H1 (cell line): ENCODE measurements at regions not wholly inside any gene's neighbourhood (a gene's known extent, or its start where the extent isn't known, plus 50 kb on each side); places are given as distances from the start of the nearest gene placed in this dataset.

ENCODE experiments used
- CHD7 ChIP-seq: fragments of 300-600 bp; sonication (generic); IDR thresholded peaks from 2 replicates; pipeline ENCODE4 v1.7.1; 2012; ENCODE audit warnings: low read length, moderate library complexity, mild to moderate bottlenecking, inconsistent platforms; ENCODE audit not compliant: insufficient replicate concordance
- CREB1 ChIP-seq: IDR thresholded peaks from 2 replicates; pipeline ENCODE4 v1.6.1; 2012; ENCODE audit warnings: inconsistent platforms
- GABPA ChIP-seq: IDR thresholded peaks from 2 replicates; pipeline ENCODE4 v1.6.1; 2011; ENCODE audit warnings: mild to moderate bottlenecking, low read length, moderate library complexity, borderline replicate concordance; ENCODE audit not compliant: insufficient read depth
- JUN ChIP-seq: IDR thresholded peaks from 2 replicates; pipeline ENCODE4 v1.6.1; 2011; ENCODE audit warnings: low read depth, mild to moderate bottlenecking, improper control_type of control experiment, low read length
- TF ChIP-seq, protein P1 (sequence below), 3 experiments: IDR thresholded peaks; 1 replicate in 2 of 3; 2 replicates in 1 of 3; pipeline versions ENCODE4 v1.5.1 to v1.6.1; 2011; ENCODE audit warnings: low read length in 3 of 3, mild to moderate bottlenecking in 3 of 3, inconsistent platforms in 2 of 3, low read depth in 1 of 3, moderate library complexity in 1 of 3; ENCODE audit not compliant: insufficient read depth in 1 of 3; ENCODE audit errors: control extremely low read depth in 1 of 3

DNA sequence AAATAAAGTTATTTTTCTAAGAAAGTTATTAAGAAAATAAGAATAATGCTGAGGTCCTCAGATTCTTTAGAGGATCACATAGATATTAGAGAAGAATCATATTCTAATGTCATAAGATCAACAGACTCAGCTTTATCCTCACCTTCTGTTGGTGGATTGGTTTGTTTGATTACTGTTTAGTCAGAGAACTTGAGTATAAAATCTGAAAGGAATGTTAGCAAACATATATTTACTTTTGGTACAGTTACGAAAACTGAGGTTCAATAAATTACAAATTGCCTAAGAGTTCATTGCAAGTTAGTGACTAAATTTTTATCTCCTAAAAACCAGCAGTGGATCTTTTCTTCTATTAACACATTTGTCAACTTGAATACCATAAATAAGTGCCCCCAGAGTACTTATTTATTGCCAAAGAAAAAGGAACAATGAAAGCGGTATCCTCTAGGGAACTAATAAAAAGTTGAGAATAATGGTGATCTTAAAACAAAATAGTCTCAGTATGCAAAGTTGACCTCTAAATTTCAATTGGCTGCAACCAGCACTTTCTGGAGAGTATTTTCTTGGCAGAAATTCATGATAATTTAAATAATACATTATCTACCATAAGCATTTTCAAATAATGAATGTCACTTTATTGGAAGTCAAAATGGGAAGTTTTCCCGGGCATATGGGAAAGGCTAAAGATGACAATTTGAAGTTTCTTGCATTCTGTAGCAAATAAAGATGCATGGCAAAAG is 296.8 kb downstream of the OTOL1 start (continued):
- TF ChIP-seq CHD7 (no peak), GABPA (no peak), CREB1 (no peak), JUN (no peak)
- TF ChIP-seq, protein P1, sequence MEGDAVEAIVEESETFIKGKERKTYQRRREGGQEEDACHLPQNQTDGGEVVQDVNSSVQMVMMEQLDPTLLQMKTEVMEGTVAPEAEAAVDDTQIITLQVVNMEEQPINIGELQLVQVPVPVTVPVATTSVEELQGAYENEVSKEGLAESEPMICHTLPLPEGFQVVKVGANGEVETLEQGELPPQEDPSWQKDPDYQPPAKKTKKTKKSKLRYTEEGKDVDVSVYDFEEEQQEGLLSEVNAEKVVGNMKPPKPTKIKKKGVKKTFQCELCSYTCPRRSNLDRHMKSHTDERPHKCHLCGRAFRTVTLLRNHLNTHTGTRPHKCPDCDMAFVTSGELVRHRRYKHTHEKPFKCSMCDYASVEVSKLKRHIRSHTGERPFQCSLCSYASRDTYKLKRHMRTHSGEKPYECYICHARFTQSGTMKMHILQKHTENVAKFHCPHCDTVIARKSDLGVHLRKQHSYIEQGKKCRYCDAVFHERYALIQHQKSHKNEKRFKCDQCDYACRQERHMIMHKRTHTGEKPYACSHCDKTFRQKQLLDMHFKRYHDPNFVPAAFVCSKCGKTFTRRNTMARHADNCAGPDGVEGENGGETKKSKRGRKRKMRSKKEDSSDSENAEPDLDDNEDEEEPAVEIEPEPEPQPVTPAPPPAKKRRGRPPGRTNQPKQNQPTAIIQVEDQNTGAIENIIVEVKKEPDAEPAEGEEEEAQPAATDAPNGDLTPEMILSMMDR (IDR thresholded peaks at IDR 0.05; ENCODE audit: control extremely low read depth in 1 of 3, insufficient read depth in 1 of 3, low read depth in 1 of 3, low read length in 3 of 3) = no peak
